Neural progenitor cell (in vitro differentiated cells): ENCODE measurements at regions not wholly inside any gene's neighbourhood (a gene's known extent, or its start where the extent isn't known, plus 50 kb on each side); places are given as distances from the start of the nearest gene placed in this dataset.
A peak's percentile ranks its signal among the peaks of the same experiment; 100 is the strongest.

Experiments used
- DNase-seq: peaks from one replicate; pipeline ENCODE4 v3.0.0-alpha.2; 2016; ENCODE audit warnings: low spot score
- H2AFZ ChIP-seq: fragments of 200-600 bp; sonication (generic); replicated peaks from 2 replicates; pipeline ENCODE4 v1.6.1; 2016; ENCODE audit warnings: antibody characterized with exemption
- H3F3A ChIP-seq: fragments of 200-600 bp; sonication (generic); 2 replicates; pipeline ENCODE4 v1.6.1; 2016; ENCODE audit warnings: antibody characterized with exemption, low read depth
- H3K27ac ChIP-seq: fragments of 200-600 bp; sonication (generic); 2 replicates; pipeline ENCODE4 v1.5.1; 2016; ENCODE audit warnings: mild to moderate bottlenecking
- H3K27me3 ChIP-seq: fragments of 200-600 bp; sonication (generic); 2 replicates; pipeline ENCODE4 v1.6.1; 2016; ENCODE audit warnings: mild to moderate bottlenecking, moderate library complexity
- H3K36me3 ChIP-seq: fragments of 200-600 bp; sonication (generic); 2 replicates; pipeline ENCODE4 v1.5.1; 2016
- H3K4me1 ChIP-seq: fragments of 200-600 bp; sonication (generic); 2 replicates; pipeline ENCODE4 v1.6.1; 2016; ENCODE audit warnings: mixed run types
- H3K4me2 ChIP-seq: fragments of 200-600 bp; sonication (generic); 2 replicates; pipeline ENCODE4 v1.6.1; 2016
- H3K4me3 ChIP-seq: fragments of 200-600 bp; sonication (generic); 2 replicates; pipeline ENCODE4 v1.5.1; 2016
- H3K79me2 ChIP-seq: fragments of 200-600 bp; sonication (generic); 2 replicates; pipeline ENCODE4 v1.6.1; 2016; ENCODE audit warnings: low read depth
- H3K9ac ChIP-seq: fragments of 200-600 bp; sonication (generic); 2 replicates; pipeline ENCODE4 v1.6.1; 2016
- H3K9me3 ChIP-seq: fragments of 200-600 bp; sonication (generic); 2 replicates; pipeline ENCODE4 v1.5.1; 2016; ENCODE audit warnings: low read depth
- H4K20me1 ChIP-seq: fragments of 200-600 bp; sonication (generic); 2 replicates; pipeline ENCODE4 v1.6.1; 2016; ENCODE audit warnings: low read depth
- H3K27ac Mint-ChIP-seq: 3 replicates; pipeline ENCODE4 v1.8.0; 2021; ENCODE audit warnings: mixed read lengths
- H3K27me3 Mint-ChIP-seq: 2 replicates; pipeline ENCODE4 v1.8.0; 2022; ENCODE audit warnings: low read depth, mild to moderate bottlenecking, inconsistent platforms, moderate library complexity, mixed read lengths; ENCODE audit not compliant: insufficient read depth
- H3K36me3 Mint-ChIP-seq: 3 replicates; pipeline ENCODE4 v1.8.0; 2021; ENCODE audit warnings: mixed read lengths
- H3K4me1 Mint-ChIP-seq: 3 replicates; pipeline ENCODE4 v1.8.0; 2021; ENCODE audit warnings: mixed read lengths
- H3K4me3 Mint-ChIP-seq: 3 replicates; pipeline ENCODE4 v1.8.0; 2021; ENCODE audit warnings: mild to moderate bottlenecking, moderate library complexity, mixed read lengths
- H3K9me3 Mint-ChIP-seq: 3 replicates; pipeline ENCODE4 v1.8.0; 2020; ENCODE audit warnings: mixed read lengths
- EZH2 ChIP-seq: fragments of 200-600 bp; sonication (generic); IDR thresholded peaks from 2 replicates; pipeline ENCODE4 v1.6.1; 2017; ENCODE audit warnings: antibody characterized with exemption, mild to moderate bottlenecking, moderate library complexity
- EZH2phosphoT487 ChIP-seq: fragments of 200-600 bp; sonication (generic); IDR thresholded peaks from 2 replicates; pipeline ENCODE4 v1.6.1; 2017; ENCODE audit warnings: antibody characterized with exemption
- TF ChIP-seq, protein P1 (sequence below): fragments of 200-600 bp; sonication (generic); IDR thresholded peaks from 2 replicates; pipeline ENCODE4 v1.5.1; 2017; ENCODE audit warnings: antibody characterized with exemption, mild to moderate bottlenecking

DNA sequence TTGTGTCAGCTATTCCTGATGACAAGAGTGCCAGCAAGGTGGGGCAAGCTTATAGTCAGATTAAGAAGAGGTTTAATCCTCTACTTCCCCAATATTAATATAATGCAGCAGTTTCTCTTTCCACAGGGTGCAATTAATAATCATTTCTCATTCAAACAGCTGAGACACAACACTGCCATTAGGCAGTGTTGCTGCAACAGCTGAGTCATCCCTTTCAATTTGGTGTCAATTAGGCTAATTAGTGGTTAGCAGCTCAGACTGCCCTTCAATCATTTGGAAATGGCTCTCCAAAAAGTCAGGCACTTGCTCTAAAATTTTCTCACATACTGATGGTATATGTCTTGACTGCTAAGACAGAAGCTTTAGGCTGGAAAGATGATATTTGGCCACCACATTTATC lies 265.7 kb upstream of the FAM241A start:
- Histone ChIP-seq H3K9me3 (no peaks in the 10 kb centered on the region), H3K4me3 (no peak overlapping the region), H2AFZ (no peak overlapping the region), H3K27ac (no peak overlapping the region), H3K4me1 (peaks cover 25% of the 10 kb centered on the region), H3K36me3 (no peaks in the 10 kb centered on the region), H3K79me2 (no peaks in the 10 kb centered on the region), H3K4me2 (no peak overlapping the region), H4K20me1 (no peaks in the 10 kb centered on the region), H3F3A (no peaks in the 10 kb centered on the region), H3K27me3 (no peaks in the 10 kb centered on the region), H3K9ac (no peak overlapping the region)
- no peak overlapping the region for H3K27ac Mint-ChIP-seq
- H3K4me1 Mint-ChIP-seq: peaks cover 5% of the 10 kb centered on the region
- TF ChIP-seq EZH2phosphoT487 (no peak), EZH2 (no peak)
- TF ChIP-seq, protein P1, sequence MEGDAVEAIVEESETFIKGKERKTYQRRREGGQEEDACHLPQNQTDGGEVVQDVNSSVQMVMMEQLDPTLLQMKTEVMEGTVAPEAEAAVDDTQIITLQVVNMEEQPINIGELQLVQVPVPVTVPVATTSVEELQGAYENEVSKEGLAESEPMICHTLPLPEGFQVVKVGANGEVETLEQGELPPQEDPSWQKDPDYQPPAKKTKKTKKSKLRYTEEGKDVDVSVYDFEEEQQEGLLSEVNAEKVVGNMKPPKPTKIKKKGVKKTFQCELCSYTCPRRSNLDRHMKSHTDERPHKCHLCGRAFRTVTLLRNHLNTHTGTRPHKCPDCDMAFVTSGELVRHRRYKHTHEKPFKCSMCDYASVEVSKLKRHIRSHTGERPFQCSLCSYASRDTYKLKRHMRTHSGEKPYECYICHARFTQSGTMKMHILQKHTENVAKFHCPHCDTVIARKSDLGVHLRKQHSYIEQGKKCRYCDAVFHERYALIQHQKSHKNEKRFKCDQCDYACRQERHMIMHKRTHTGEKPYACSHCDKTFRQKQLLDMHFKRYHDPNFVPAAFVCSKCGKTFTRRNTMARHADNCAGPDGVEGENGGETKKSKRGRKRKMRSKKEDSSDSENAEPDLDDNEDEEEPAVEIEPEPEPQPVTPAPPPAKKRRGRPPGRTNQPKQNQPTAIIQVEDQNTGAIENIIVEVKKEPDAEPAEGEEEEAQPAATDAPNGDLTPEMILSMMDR: no peak
- DNase-seq: peak; percentile 19
- no peak overlapping the region for H3K4me3 Mint-ChIP-seq
- no peaks in the 10 kb centered on the region for H3K36me3 Mint-ChIP-seq
- no peaks in the 10 kb centered on the region for H3K9me3 Mint-ChIP-seq
- H3K27me3 Mint-ChIP-seq: no peaks in the 10 kb centered on the region

DNA sequence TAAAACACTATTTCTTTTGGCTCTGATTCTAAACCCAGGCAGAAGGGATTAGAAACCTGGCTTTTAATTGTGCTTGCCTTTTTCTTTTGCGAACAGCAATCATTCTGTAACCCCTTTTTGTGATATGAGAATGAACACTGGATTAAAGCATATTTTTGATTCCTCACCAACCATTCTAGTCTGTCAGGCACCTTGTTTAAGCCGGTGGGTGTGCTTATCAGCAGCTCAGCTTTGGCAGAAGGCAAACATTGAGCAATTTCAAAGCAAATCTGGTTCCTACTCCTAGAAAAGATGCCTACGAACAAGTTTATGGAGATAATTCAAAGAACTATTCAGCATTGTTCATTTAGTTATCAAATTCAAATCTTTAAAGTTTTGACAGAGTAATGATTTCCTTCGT lies 265.1 kb upstream of the FAM241A start:
- Mint-ChIP-seq H3K27me3 (no peaks in the 10 kb centered on the region), H3K36me3 (no peaks in the 10 kb centered on the region), H3K9me3 (no peaks in the 10 kb centered on the region), H3K4me3 (no peak overlapping the region), H3K27ac (no peak overlapping the region), H3K4me1 (peaks cover 5% of the 10 kb centered on the region)
- no peak for TF ChIP-seq EZH2phosphoT487
- Histone ChIP-seq H3K4me1 (peaks cover 25% of the 10 kb centered on the region), H3K79me2 (no peaks in the 10 kb centered on the region), H3K9me3 (no peaks in the 10 kb centered on the region), H3K4me3 (no peak overlapping the region), H3K9ac (no peak overlapping the region), H3K27ac (no peak overlapping the region), H3K27me3 (no peaks in the 10 kb centered on the region), H3K36me3 (no peaks in the 10 kb centered on the region), H4K20me1 (no peaks in the 10 kb centered on the region), H3K4me2 (no peak overlapping the region), H3F3A (no peaks in the 10 kb centered on the region), H2AFZ (no peak overlapping the region)
- DNase-seq: no peak

DNA sequence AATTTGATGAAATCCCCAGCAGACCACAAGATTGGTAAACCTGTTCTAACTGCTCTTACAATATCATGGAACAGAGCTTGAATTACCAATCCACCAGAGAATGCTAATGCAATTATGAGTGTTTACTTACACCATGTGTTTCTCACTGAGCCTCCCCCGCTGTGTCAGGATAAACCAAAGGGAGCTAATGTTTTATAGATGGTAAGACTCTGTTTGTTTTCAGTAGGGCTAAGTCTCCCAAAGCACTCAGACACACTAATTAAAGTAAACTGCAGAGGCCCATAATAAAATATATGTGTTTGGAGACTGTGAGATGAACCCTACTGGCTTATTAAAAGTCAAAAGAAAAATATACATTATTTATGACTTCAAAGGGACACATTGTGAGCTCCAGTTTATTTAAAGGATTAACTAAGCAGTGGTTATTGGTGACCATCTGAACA lies 261.7 kb upstream of the FAM241A start:
- H3K36me3 ChIP-seq: no peaks in the 10 kb centered on the region
- Mint-ChIP-seq H3K27ac (no peak overlapping the region), H3K36me3 (no peaks in the 10 kb centered on the region), H3K4me1 (peaks cover 5% of the 10 kb centered on the region), H3K4me3 (no peak overlapping the region), H3K9me3 (no peaks in the 10 kb centered on the region), H3K27me3 (no peaks in the 10 kb centered on the region)
- TF ChIP-seq, protein P1: no peak
- TF ChIP-seq EZH2 (no peak), EZH2phosphoT487 (peak; percentile 96)
- H3K27me3 ChIP-seq: no peaks in the 10 kb centered on the region
- H3K4me1 ChIP-seq: peaks cover 25% of the 10 kb centered on the region
- no peaks in the 10 kb centered on the region for H3K79me2 ChIP-seq
- H3K9ac ChIP-seq: no peak overlapping the region
- peak overlapping the region; percentile 9 for H3K4me2 ChIP-seq
- no peaks in the 10 kb centered on the region for H3K9me3 ChIP-seq
- H3F3A ChIP-seq: no peaks in the 10 kb centered on the region
- H3K4me3 ChIP-seq: no peak overlapping the region
- peak; percentile 71 for DNase-seq
- no peaks in the 10 kb centered on the region for H4K20me1 ChIP-seq
- H2AFZ ChIP-seq: no peak overlapping the region
- H3K27ac ChIP-seq: no peak overlapping the region

DNA sequence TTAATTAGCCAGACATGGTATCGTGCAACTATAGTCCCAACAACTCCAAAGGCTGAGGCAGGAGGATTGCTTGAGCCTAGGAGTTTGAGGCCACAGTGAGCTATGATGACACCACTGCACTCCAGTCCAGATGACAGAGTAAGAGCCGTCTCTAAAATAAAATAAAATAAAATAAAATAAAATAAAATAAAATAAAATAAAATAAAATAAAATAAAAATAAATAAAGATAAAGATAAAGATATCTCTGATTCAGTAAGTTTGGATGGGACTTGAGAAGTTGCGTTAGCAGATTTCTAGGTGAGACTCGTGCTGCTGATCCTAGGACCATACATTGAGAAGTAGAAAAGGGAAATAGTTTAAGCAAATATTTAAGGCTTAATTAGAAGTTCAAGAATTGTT lies 254.8 kb upstream of the FAM241A start:
- TF ChIP-seq EZH2phosphoT487: no peak
- TF ChIP-seq, protein P1: no peak
- no peak for TF ChIP-seq EZH2

More for the DNA sequence above, 254.8 kb upstream of the FAM241A start:
- H3K4me3 ChIP-seq: no peak overlapping the region
- Mint-ChIP-seq H3K4me3 (no peak overlapping the region), H3K36me3 (no peaks in the 10 kb centered on the region), H3K4me1 (no peaks in the 10 kb centered on the region), H3K27ac (no peak overlapping the region), H3K9me3 (peaks cover 3% of the 10 kb centered on the region), H3K27me3 (no peaks in the 10 kb centered on the region)
- H3K4me2 ChIP-seq: no peak overlapping the region
- H3K79me2 ChIP-seq: no peaks in the 10 kb centered on the region
- H3K9me3 ChIP-seq: no peaks in the 10 kb centered on the region
- H2AFZ ChIP-seq: no peak overlapping the region
- H3K9ac ChIP-seq: no peak overlapping the region
- H3K4me1 ChIP-seq: no peaks in the 10 kb centered on the region
- DNase-seq: no peak
- H4K20me1 ChIP-seq: no peaks in the 10 kb centered on the region
- H3K36me3 ChIP-seq: peaks cover 3% of the 10 kb centered on the region
- H3F3A ChIP-seq: no peaks in the 10 kb centered on the region
- H3K27me3 ChIP-seq: no peaks in the 10 kb centered on the region
- H3K27ac ChIP-seq: no peak overlapping the region
